Left ventricle myocardium inferior (tissue), 1 donor: ENCODE measurements at regions not wholly inside any gene's neighbourhood (a gene's known extent, or its start where the extent isn't known, plus 50 kb on each side); places are given as distances from the start of the nearest gene placed in this dataset.
"Not testable (repeated sequence)": the region's sequence is repeated elsewhere in the genome, so short reads cannot be mapped to it uniquely, and the experiment has no call there.

Experiments
- DNase-seq: peaks from one replicate; pipeline ENCODE4 v3.0.0-alpha.2; 2020
- H3K27ac ChIP-seq: fragments of 200-600 bp; replicated peaks from 2 replicates; pipeline ENCODE4 v1.8.0; 2021
- H3K27me3 ChIP-seq: fragments of 200-600 bp; 2 replicates; pipeline ENCODE4 v1.8.0; 2021; ENCODE audit warnings: low read depth
- H3K36me3 ChIP-seq: fragments of 200-600 bp; 2 replicates; pipeline ENCODE4 v1.8.0; 2021
- H3K4me1 ChIP-seq: fragments of 200-600 bp; 2 replicates; pipeline ENCODE4 v1.8.0; 2021
- H3K4me3 ChIP-seq: fragments of 200-600 bp; 2 replicates; pipeline ENCODE4 v1.8.0; 2021; ENCODE audit warnings: mild to moderate bottlenecking, moderate library complexity
- H3K9me3 ChIP-seq: fragments of 200-600 bp; replicated peaks from 2 replicates; pipeline ENCODE4 v1.8.0; 2021
- intact Hi-C: fragments of 100-400 bp; cut with micrococcal nuclease; formaldehyde crosslinking; loops from one replicate; pipeline ENCODE4 v1.11.0; 2022
- TF ChIP-seq, protein P1 (sequence below): fragments of 200-600 bp; IDR thresholded peaks from 2 replicates; pipeline ENCODE4 v1.8.0; 2021; ENCODE audit warnings: antibody characterized with exemption, mild to moderate bottlenecking, borderline replicate concordance
- donor health status: DM: no; HTN: yes; CAD: no; lungs with severe emphysema.

DNA sequence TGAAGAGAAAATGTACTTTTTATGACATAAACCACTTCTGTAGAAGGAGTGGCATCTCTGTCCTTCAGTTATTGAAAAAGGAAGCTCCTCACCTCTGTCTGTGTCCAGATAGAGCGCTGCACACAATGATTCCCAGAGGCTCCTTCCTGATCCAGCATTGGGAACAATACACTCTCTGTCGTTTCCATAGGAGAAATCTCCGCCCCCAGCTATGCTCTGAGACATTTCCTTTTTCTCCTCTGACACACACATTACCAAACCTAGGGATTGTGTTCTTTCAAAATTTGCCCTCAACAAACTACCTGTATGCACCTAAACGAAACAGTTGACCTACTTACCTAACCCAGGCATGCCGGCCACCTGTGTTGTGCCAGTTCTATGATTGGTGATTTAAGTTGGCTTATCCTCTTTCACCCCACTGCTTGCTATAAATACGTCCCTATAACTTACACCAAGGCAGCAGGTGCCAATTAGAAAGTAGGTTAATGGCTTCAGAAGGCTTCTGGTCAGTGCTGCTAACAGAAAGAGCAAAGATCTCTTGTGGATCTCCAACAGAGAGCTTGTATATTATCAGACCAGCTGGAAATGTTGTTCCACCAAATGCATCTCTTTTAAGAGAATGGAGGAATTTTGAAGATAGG, 140.1 kb upstream of the JCAD start:
- Histone ChIP-seq H3K27me3 (peaks cover 18% of the 10 kb centered on the region), H3K4me1 (no peaks in the 10 kb centered on the region), H3K4me3 (no peak overlapping the region), H3K9me3 (peaks cover 18% of the 10 kb centered on the region), H3K27ac (no peak overlapping the region), H3K36me3 (no peaks in the 10 kb centered on the region)
- TF ChIP-seq, protein P1, sequence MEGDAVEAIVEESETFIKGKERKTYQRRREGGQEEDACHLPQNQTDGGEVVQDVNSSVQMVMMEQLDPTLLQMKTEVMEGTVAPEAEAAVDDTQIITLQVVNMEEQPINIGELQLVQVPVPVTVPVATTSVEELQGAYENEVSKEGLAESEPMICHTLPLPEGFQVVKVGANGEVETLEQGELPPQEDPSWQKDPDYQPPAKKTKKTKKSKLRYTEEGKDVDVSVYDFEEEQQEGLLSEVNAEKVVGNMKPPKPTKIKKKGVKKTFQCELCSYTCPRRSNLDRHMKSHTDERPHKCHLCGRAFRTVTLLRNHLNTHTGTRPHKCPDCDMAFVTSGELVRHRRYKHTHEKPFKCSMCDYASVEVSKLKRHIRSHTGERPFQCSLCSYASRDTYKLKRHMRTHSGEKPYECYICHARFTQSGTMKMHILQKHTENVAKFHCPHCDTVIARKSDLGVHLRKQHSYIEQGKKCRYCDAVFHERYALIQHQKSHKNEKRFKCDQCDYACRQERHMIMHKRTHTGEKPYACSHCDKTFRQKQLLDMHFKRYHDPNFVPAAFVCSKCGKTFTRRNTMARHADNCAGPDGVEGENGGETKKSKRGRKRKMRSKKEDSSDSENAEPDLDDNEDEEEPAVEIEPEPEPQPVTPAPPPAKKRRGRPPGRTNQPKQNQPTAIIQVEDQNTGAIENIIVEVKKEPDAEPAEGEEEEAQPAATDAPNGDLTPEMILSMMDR, result no peak
- DNase-seq, result no peak
- intact Hi-C loops, result no loop called here

DNA sequence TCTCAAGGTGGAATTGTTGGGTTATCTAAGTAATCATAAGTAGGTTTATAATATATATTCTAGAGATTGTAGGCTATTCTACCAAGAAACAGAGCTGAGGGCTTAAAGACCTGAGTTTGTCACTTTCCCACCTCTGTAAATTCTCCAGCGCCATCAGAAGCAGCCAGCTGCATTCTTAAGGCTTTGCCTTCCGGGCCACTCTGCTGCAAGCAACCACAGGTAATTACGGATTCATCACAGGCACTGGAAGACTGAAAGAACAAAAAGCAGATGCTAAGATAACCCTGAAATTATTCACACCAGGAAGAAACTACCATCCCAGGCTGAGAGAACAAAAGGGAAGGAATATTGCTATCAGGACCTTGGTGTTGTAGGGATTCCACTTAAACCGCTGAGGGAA, 137.8 kb upstream of the JCAD start:
- Histone ChIP-seq H3K36me3 (no peaks in the 10 kb centered on the region), H3K9me3 (peaks cover 15% of the 10 kb centered on the region), H3K4me1 (no peaks in the 10 kb centered on the region), H3K27ac (no peak overlapping the region), H3K27me3 (peaks cover 18% of the 10 kb centered on the region), H3K4me3 (no peak overlapping the region)
- no peak for DNase-seq
- TF ChIP-seq, protein P1, result no peak
- intact Hi-C loops, result no loop called here

DNA sequence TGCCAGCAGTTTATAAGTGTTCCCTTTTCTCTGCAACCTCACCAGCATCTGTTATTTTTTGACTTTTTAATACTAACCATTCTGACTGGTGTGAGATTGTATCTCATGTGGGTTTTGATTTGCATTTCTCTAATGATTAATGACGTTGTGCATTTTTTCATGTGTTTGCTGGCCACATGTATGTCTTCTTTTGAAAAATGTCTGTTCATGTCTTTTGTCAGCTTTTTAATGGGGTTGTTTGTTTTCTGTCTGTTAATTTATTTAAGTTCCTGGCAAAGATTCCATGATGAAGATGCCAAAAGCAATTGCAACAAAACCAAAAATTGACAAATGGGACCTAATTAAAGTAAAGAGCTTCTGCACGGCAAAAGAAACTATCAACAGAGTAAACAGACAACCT, 137.2 kb upstream of the JCAD start:
- DNase-seq, H3K36me3 ChIP-seq, intact Hi-C loops, H3K27ac ChIP-seq, H3K4me1 ChIP-seq, H3K4me3 ChIP-seq: not testable (repeated sequence)
- Histone ChIP-seq H3K9me3 (peaks cover 15% of the 10 kb centered on the region), H3K27me3 (peaks cover 18% of the 10 kb centered on the region)

DNA sequence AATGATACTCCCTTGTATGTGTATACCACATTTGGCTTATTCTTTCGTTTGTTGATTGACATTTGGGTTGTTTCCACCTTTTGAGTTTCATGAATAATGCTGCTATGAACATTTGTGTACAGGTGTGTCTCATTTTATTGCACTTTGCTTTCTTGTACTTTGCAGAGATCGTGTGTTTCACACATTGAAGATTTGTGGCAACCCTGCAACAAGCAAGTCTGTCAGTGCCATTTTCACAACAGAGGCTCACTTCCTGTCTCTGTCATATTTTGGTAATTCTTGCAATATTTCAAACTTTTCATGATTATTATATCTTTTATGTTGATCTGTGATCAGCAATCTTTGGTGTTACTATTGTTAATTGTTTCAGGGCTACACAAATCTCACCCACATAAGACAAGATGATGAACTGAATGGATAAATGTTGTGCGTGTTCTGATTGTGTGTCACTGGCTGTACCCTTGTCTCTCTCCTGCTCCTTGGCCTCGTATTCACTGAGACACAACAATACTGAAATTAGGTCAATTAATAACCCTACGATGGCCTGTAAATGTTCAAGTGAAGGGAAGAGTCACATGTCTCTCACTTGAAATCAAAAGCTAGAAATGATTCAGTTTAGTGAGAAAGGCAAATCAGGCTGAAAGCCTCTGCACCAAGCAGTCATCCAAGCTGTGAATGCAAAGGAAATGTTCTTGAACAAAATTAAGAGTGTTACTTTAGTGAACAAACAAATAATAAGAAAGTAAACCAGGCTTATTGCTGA, 133.6 kb upstream of the JCAD start:
- Histone ChIP-seq H3K4me1 (peaks cover 10% of the 10 kb centered on the region), H3K4me3 (no peak overlapping the region), H3K9me3 (peaks cover 15% of the 10 kb centered on the region), H3K27me3 (peaks cover 7% of the 10 kb centered on the region), H3K36me3 (no peaks in the 10 kb centered on the region), H3K27ac (no peak overlapping the region)
- TF ChIP-seq, protein P1, result no peak
- intact Hi-C loops, result no loop called here
- DNase-seq, result no peak

DNA sequence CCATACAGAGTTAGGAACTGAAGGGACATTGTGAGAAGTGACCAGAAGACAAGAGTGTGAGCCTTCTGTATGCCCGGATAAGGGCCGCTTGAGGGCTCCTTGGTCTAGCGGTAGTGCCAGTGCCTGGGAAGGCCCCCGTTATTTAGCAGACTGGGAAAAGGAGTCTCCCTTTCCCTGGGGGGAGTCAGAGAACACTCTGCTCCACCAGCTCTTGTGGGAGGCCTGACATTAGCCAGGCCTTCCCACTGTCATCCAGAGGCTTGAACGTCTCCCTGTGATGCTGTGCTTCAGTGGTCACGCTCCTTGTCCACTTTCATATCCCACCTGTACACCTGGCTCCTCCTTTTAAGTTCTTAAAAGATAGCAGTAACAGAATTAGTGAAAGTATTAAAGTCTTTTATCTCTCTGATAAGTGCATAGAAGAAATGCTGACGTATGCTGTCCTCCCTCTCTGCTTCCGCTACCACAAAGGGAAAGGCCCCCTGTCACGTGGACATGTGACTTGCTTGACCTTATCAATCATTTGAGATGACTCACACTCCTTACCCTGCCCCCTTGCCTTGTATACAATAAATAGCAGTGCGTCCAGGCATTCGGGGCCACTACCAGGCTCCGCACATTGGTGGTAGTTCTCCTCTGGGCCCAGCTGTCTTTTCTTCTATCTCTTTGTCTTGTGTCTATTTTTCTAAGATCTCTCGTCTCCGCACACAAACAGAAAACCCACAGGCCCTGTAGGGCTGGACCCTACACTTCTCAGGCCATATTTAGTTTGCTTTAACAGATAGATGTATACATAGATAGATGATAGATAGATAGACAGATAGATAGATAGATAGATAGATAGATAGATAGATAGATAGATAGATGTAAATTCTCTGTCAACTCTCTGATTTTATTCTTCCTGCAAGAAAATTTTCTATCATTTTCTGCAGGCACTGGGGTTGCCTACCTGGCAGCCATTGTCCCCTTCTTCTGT, 131.5 kb upstream of the JCAD start:
- Histone ChIP-seq H3K4me1 (peaks cover 26% of the 10 kb centered on the region), H3K27ac (no peak overlapping the region), H3K4me3 (no peak overlapping the region), H3K27me3 (no peaks in the 10 kb centered on the region), H3K36me3 (no peaks in the 10 kb centered on the region), H3K9me3 (peaks cover 15% of the 10 kb centered on the region)
- no peak for DNase-seq
- intact Hi-C loops, result no loop called here
- TF ChIP-seq, protein P1, result no peak
